ENCODE measurements at regions not wholly inside any gene's neighbourhood (a gene's known extent, or its start where the extent isn't known, plus 50 kb on each side); places are given as distances from the start of the nearest gene placed in this dataset.

GRCh38 chr15:77540312-77541060 lies 92.2 kb downstream of the LINGO1 start:
- TF ChIP-seq POLR2A (IDR thresholded peaks at IDR 0.05), result no peak
- no peak for TF ChIP-seq CTCF (IDR thresholded peaks at IDR 0.05)
